ENCODE measurements at regions not wholly inside any gene's neighbourhood (a gene's known extent, or its start where the extent isn't known, plus 50 kb on each side); places are given as distances from the start of the nearest gene placed in this dataset.

DNA sequence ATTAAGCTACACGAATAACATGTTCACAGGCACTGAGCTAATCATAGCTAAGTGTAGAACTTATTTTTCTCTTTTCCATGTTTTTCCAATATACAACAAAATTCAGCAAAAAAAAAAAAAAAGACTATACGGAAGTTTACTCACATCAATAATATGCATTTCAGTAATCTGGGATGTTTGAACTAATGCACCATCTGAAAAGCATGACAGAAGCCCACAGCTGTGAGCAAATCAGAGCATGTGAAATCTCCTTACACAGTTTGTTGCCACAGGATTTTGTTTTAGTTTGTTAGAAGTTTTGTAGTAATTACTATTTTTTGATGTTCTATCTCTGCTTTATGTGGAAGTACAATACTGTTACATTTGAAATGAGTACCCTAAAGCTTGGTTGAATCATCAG, 1051.7 kb downstream of the TTLL7 start:
- TF ChIP-seq POLR2A (IDR thresholded peaks at IDR 0.05) = no peak
- no peak for TF ChIP-seq CTCF (IDR thresholded peaks at IDR 0.05)

All from right lobe of liver (tissue), 4 donors.